ENCODE measurements at regions not wholly inside any gene's neighbourhood (a gene's known extent, or its start where the extent isn't known, plus 50 kb on each side); places are given as distances from the start of the nearest gene placed in this dataset.

GRCh38 chr18:38470421-38470820 is 904.8 kb upstream of the CELF4 start:
- TF ChIP-seq FOXP2 (optimal IDR thresholded peaks at IDR 0.05; ENCODE audit: borderline replicate concordance, extremely low read depth, extremely low read length, insufficient read depth) (no peak), SIN3A (IDR thresholded peaks at IDR 0.05; ENCODE audit: borderline replicate concordance, insufficient read depth, low read length) (no peak), POLR2AphosphoS5 (IDR thresholded peaks at IDR 0.05; ENCODE audit: low read depth, low read length) (no peak), TAF1 (IDR thresholded peaks at IDR 0.05; ENCODE audit: borderline replicate concordance, insufficient read depth, low read length) (no peak)
- TF ChIP-seq, protein P1, sequence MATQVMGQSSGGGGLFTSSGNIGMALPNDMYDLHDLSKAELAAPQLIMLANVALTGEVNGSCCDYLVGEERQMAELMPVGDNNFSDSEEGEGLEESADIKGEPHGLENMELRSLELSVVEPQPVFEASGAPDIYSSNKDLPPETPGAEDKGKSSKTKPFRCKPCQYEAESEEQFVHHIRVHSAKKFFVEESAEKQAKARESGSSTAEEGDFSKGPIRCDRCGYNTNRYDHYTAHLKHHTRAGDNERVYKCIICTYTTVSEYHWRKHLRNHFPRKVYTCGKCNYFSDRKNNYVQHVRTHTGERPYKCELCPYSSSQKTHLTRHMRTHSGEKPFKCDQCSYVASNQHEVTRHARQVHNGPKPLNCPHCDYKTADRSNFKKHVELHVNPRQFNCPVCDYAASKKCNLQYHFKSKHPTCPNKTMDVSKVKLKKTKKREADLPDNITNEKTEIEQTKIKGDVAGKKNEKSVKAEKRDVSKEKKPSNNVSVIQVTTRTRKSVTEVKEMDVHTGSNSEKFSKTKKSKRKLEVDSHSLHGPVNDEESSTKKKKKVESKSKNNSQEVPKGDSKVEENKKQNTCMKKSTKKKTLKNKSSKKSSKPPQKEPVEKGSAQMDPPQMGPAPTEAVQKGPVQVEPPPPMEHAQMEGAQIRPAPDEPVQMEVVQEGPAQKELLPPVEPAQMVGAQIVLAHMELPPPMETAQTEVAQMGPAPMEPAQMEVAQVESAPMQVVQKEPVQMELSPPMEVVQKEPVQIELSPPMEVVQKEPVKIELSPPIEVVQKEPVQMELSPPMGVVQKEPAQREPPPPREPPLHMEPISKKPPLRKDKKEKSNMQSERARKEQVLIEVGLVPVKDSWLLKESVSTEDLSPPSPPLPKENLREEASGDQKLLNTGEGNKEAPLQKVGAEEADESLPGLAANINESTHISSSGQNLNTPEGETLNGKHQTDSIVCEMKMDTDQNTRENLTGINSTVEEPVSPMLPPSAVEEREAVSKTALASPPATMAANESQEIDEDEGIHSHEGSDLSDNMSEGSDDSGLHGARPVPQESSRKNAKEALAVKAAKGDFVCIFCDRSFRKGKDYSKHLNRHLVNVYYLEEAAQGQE (IDR thresholded peaks at IDR 0.05; ENCODE audit: insufficient read depth in 1 of 2, low read depth in 2 of 2, low read length in 2 of 2): no peak

- no peak for TF ChIP-seq POLR2AphosphoS5 (IDR thresholded peaks at IDR 0.05; ENCODE audit: low read depth, low read length)
- TF ChIP-seq FOXP2 (optimal IDR thresholded peaks at IDR 0.05; ENCODE audit: borderline replicate concordance, extremely low read depth, extremely low read length, insufficient read depth): no peak
- TF ChIP-seq TAF1 (IDR thresholded peaks at IDR 0.05; ENCODE audit: borderline replicate concordance, insufficient read depth, low read length): no peak
- TF ChIP-seq, protein P1 (IDR thresholded peaks at IDR 0.05; ENCODE audit: insufficient read depth in 1 of 2, low read depth in 2 of 2, low read length in 2 of 2): no peak
- no peak for TF ChIP-seq SIN3A (IDR thresholded peaks at IDR 0.05; ENCODE audit: borderline replicate concordance, insufficient read depth, low read length)
Observed at GRCh38 chr18:38466426-38466825, 900.8 kb upstream of the CELF4 start.

DNA sequence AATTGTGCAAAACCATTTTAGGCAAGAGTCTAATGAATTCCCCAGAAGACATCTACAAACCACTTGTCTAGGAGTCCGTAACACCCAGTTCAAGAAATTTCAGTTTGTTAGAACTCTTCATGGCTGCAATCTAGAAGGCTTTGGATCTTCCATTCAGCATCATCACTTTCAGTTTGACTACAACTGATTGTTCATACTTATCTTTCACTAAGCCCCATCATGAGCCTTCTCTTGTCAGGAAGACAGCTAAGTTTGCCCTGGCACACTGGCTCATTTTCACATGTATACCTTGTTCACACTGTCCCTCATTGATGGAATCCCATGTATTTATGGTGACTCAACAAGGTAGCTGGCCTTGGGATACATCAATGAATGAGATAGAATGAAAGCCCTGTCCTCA is 898.4 kb upstream of the CELF4 start:
- no peak for TF ChIP-seq POLR2AphosphoS5 (IDR thresholded peaks at IDR 0.05; ENCODE audit: low read depth, low read length)
- TF ChIP-seq FOXP2 (optimal IDR thresholded peaks at IDR 0.05; ENCODE audit: borderline replicate concordance, extremely low read depth, extremely low read length, insufficient read depth): no peak
- no peak for TF ChIP-seq SIN3A (IDR thresholded peaks at IDR 0.05; ENCODE audit: borderline replicate concordance, insufficient read depth, low read length)
- no peak for TF ChIP-seq TAF1 (IDR thresholded peaks at IDR 0.05; ENCODE audit: borderline replicate concordance, insufficient read depth, low read length)
- TF ChIP-seq, protein P1 (IDR thresholded peaks at IDR 0.05; ENCODE audit: insufficient read depth in 1 of 2, low read depth in 2 of 2, low read length in 2 of 2): no peak

- TF ChIP-seq TAF1 (IDR thresholded peaks at IDR 0.05; ENCODE audit: borderline replicate concordance, insufficient read depth, low read length): no peak
- TF ChIP-seq POLR2AphosphoS5 (IDR thresholded peaks at IDR 0.05; ENCODE audit: low read depth, low read length): no peak
- TF ChIP-seq, protein P1 (IDR thresholded peaks at IDR 0.05; ENCODE audit: insufficient read depth in 1 of 2, low read depth in 2 of 2, low read length in 2 of 2): no peak
- TF ChIP-seq FOXP2 (optimal IDR thresholded peaks at IDR 0.05; ENCODE audit: borderline replicate concordance, extremely low read depth, extremely low read length, insufficient read depth): no peak
- TF ChIP-seq SIN3A (IDR thresholded peaks at IDR 0.05; ENCODE audit: borderline replicate concordance, insufficient read depth, low read length): no peak
Observed at GRCh38 chr18:38460657-38461056, 895.1 kb upstream of the CELF4 start.

Data from PFSK-1 (cell line).